ENCODE measurements at regions not wholly inside any gene's neighbourhood (a gene's known extent, or its start where the extent isn't known, plus 50 kb on each side); places are given as distances from the start of the nearest gene placed in this dataset.

DNA sequence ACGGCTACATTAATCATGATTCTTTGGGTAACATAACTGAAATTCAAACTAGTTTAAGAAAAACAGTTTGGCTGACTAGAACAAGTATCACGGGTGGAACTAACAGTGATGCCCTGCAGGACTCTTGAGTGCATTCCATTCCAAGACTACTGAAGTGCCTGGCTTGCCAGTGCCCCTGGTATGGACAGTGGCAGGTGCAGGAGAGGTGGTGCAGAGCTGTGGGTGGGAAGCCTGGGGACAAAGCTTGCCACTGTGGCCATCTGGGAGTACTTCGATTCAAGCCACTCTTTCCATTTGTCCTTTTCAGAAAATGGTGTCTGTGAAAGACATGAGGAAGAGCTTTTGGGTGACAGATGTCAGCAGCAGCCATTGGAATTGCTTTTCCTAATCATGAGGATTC is 166.5 kb downstream of the RRAGC start:
- Histone ChIP-seq H3F3A (ENCODE audit: insufficient read depth) (no peaks in the 10 kb centered on the region), H2AFZ (ENCODE audit: low read depth, low read length, severe bottlenecking) (no peak overlapping the region), H3K9me2 (replicated peaks; ENCODE audit: insufficient read depth, low read length) (no peaks in the 10 kb centered on the region), H3K4me3 (ENCODE audit: insufficient read depth, low read length, poor library complexity, severe bottlenecking) (no peak overlapping the region), H3K79me2 (ENCODE audit: insufficient read depth, low read length) (no peaks in the 10 kb centered on the region), H3K36me3 (ENCODE audit: low read length) (no peaks in the 10 kb centered on the region), H3K9ac (ENCODE audit: low read length) (no peak overlapping the region), H3K9me3 (ENCODE audit: insufficient read depth, low read length) (no peaks in the 10 kb centered on the region), H3K27me3 (ENCODE audit: low read length) (no peaks in the 10 kb centered on the region), H3K27ac (ENCODE audit: low read depth, low read length) (no peak overlapping the region), H3K4me2 (ENCODE audit: low read depth, low read length, poor library complexity, severe bottlenecking) (no peak overlapping the region), H4K20me1 (ENCODE audit: low read depth, low read length) (no peaks in the 10 kb centered on the region)
- no peak for TF ChIP-seq EZH2phosphoT487 (conservative IDR thresholded peaks at IDR 0.05; ENCODE audit: low read length)
- TF ChIP-seq CTCF (IDR thresholded peaks at IDR 0.05; ENCODE audit: insufficient read depth, low read length, poor library complexity, severe bottlenecking), result no peak

DNA sequence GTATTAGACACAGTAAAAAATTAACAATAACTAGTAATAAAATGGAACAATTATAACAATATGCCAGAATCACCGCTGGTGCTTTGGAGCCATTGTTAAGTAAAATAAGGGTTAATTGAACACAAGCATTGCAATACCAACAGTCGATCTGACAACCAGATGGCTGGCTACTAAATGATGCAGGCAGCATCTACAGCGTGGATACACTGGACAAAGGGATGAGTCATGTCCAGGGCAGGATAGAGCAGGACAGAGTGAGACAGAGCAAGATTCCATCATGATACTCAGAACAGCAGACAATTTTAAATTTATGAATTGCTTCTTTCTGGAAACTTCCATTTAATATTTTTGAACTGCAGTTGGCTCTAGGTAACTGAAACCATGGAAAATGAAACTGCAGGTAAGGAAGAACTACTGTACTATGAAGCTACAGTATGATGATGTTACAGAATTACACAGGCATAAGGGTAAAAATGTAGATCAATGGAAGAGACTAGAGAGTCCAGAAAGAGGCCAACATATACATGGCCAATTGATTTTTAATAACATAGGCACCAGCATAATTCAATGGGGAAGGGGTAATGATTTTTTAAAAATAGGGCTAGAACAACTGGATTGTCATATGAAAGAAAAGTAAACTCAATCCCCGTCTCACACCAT is 168.7 kb downstream of the RRAGC start:
- Histone ChIP-seq H3K4me3 (ENCODE audit: insufficient read depth, low read length, poor library complexity, severe bottlenecking) (no peak overlapping the region), H4K20me1 (ENCODE audit: low read depth, low read length) (no peaks in the 10 kb centered on the region), H3K36me3 (ENCODE audit: low read length) (no peaks in the 10 kb centered on the region), H2AFZ (ENCODE audit: low read depth, low read length, severe bottlenecking) (no peak overlapping the region), H3F3A (ENCODE audit: insufficient read depth) (no peaks in the 10 kb centered on the region), H3K9me2 (replicated peaks; ENCODE audit: insufficient read depth, low read length) (no peaks in the 10 kb centered on the region), H3K27ac (ENCODE audit: low read depth, low read length) (no peak overlapping the region), H3K27me3 (ENCODE audit: low read length) (no peaks in the 10 kb centered on the region), H3K9me3 (ENCODE audit: insufficient read depth, low read length) (no peaks in the 10 kb centered on the region), H3K79me2 (ENCODE audit: insufficient read depth, low read length) (no peaks in the 10 kb centered on the region), H3K4me2 (ENCODE audit: low read depth, low read length, poor library complexity, severe bottlenecking) (no peak overlapping the region), H3K9ac (ENCODE audit: low read length) (no peak overlapping the region)
- TF ChIP-seq CTCF (IDR thresholded peaks at IDR 0.05; ENCODE audit: insufficient read depth, low read length, poor library complexity, severe bottlenecking) (no peak), EZH2phosphoT487 (conservative IDR thresholded peaks at IDR 0.05; ENCODE audit: low read length) (no peak)

DNA sequence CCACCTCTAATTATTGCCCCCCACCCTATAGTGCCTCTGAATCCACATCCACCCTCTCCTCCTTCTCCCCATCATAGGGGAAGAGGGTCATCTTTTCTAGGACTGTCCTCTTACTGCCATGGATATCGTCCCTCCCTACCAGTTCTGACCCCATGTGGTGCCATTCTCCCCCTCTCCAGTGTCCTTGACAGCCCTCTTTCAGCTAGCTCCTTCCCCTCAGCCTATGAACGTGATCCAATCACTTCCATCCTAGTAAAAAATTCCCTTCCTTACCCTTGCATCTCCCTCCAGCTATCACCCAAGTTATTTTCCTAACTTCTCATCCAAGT is 172.7 kb downstream of the RRAGC start:
- Histone ChIP-seq H3K79me2 (ENCODE audit: insufficient read depth, low read length) (no peaks in the 10 kb centered on the region), H3K27me3 (ENCODE audit: low read length) (no peaks in the 10 kb centered on the region), H3K9ac (ENCODE audit: low read length) (no peak overlapping the region), H3K27ac (ENCODE audit: low read depth, low read length) (no peak overlapping the region), H3K9me3 (ENCODE audit: insufficient read depth, low read length) (no peaks in the 10 kb centered on the region), H3K4me2 (ENCODE audit: low read depth, low read length, poor library complexity, severe bottlenecking) (no peak overlapping the region), H2AFZ (ENCODE audit: low read depth, low read length, severe bottlenecking) (no peak overlapping the region), H3K4me3 (ENCODE audit: insufficient read depth, low read length, poor library complexity, severe bottlenecking) (no peak overlapping the region), H3K36me3 (ENCODE audit: low read length) (no peaks in the 10 kb centered on the region), H3F3A (ENCODE audit: insufficient read depth) (no peaks in the 10 kb centered on the region), H3K9me2 (replicated peaks; ENCODE audit: insufficient read depth, low read length) (no peaks in the 10 kb centered on the region), H4K20me1 (ENCODE audit: low read depth, low read length) (no peaks in the 10 kb centered on the region)
- no peak for TF ChIP-seq CTCF (IDR thresholded peaks at IDR 0.05; ENCODE audit: insufficient read depth, low read length, poor library complexity, severe bottlenecking)
- TF ChIP-seq EZH2phosphoT487 (conservative IDR thresholded peaks at IDR 0.05; ENCODE audit: low read length), result no peak
